ENCODE measurements at regions not wholly inside any gene's neighbourhood (a gene's known extent, or its start where the extent isn't known, plus 50 kb on each side); places are given as distances from the start of the nearest gene placed in this dataset.
A peak's percentile ranks its signal among the peaks of the same experiment; 100 is the strongest.

DNA sequence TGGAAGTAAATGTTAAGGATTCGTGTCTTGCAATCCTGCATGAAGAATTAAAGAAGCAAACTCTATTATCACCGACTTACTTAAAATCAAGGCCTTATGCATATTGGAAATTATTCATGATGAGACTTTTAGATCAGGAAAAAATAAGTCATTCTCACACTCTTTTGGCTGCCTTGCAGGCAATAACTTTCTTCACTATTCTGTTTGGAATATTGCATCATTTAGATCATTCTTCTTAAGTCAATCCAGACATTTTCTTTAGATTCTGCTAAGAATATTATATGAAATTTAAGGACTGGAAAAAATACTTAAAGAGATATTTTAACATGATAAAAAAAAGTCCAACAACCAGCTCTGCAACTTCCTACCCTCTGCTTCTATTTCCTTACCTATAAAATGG is 245.4 kb downstream of the LRRN1 start:
- H3K27ac ChIP-seq, result peak overlapping the region; percentile 81
- no peak for TF ChIP-seq CTCF (conservative IDR thresholded peaks at IDR 0.05)

- TF ChIP-seq CTCF (conservative IDR thresholded peaks at IDR 0.05), result no peak
- H3K27ac ChIP-seq, result peak overlapping the region; percentile 81
These were observed 246.5 kb downstream of the LRRN1 start for GRCh38 chr3:4045756-4046155.

DNA sequence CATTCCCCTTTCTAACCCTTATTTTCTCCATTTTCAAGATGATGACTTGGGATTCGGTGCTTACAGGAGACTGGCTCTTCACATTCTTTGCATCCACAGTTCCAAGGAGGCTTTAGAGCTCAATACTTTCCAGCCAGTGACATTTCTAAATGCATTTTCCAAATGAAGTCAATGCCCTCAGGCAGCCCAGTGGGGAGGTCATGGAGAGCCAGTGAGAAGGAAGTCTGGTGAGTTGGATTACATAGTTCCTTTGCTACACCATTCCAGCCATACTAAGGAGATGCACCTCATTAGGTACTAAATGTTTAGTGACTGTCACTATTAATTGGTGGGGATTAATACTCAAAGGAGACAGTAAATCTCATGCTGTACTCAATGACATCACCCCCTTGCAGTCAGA is 248.1 kb downstream of the LRRN1 start:
- no peak overlapping the region for H3K27ac ChIP-seq
- no peak for TF ChIP-seq CTCF (conservative IDR thresholded peaks at IDR 0.05)

- TF ChIP-seq CTCF (conservative IDR thresholded peaks at IDR 0.05), result no peak
These were observed 250.5 kb upstream of the SETMAR start for GRCh38 chr3:4052706-4053105.

GRCh38 chr3:4053975-4054374 is 249.2 kb upstream of the SETMAR start:
- no peak for TF ChIP-seq CTCF (conservative IDR thresholded peaks at IDR 0.05)
- H3K27ac ChIP-seq, result no peak overlapping the region

More at GRCh38 chr3:4052706-4053105, 250.5 kb upstream of the SETMAR start:
- H3K27ac ChIP-seq, result no peak overlapping the region

- H3K27ac ChIP-seq, result no peak overlapping the region
- no peak for TF ChIP-seq CTCF (conservative IDR thresholded peaks at IDR 0.05)
These were observed 243.1 kb upstream of the SETMAR start for GRCh38 chr3:4060064-4060463.

DNA sequence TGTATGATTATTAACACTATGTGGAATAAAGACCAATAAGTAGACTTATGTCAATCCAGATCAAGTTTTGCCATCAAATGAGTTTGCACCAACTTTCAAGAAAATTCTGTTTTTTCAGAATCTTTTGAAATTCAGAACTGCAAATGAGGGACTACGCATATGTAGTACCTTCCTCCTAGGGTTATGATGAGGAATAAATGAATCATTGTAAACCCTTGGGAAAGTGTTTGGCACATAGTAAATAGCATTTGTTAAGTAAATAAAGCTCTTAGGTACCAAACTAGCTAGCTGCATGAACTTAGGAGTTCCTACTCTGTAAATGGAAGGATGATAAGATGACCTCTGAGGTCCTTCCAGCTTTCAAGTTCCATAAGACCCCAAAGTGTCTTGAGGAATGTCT is 242.6 kb upstream of the SETMAR start:
- H3K27ac ChIP-seq, result no peak overlapping the region
- TF ChIP-seq CTCF (conservative IDR thresholded peaks at IDR 0.05), result no peak

DNA sequence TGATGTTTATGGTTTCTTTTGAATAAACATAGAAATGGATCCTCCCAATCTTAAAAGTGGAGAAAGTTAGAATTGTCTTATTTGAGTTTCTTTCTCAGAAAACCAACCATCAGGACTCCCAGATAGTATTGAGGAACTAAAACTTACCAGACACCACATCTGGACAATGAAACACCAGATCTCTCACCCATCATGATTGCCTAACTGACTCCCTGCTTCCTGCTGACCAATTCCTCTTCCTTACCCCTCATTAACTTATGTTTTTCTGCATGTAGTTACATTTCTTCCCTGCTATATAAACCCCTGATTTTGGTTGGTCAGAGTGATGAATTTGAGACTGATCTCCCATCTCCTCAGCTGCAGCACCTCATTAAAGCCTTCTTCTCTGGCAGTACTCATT is 242.0 kb upstream of the SETMAR start:
- no peak for TF ChIP-seq CTCF (conservative IDR thresholded peaks at IDR 0.05)
- no peak overlapping the region for H3K27ac ChIP-seq
